RWPE2 (cell line): ENCODE measurements at regions not wholly inside any gene's neighbourhood (a gene's known extent, or its start where the extent isn't known, plus 50 kb on each side); places are given as distances from the start of the nearest gene placed in this dataset.

Experiments
- ATAC-seq: fragments of 200-7000 bp; cut with Tn5 transposase; 3 replicates; pipeline ENCODE4 v1.9.1; 2021; ENCODE audit warnings: low read depth
- DNase-seq: peaks from one replicate; pipeline ENCODE4 v3.0.0-alpha.2; 2020; ENCODE audit warnings: low spot score
- H3K27ac ChIP-seq: fragments of 450-650 bp; 2 replicates; pipeline ENCODE4 v1.5.1; 2017; ENCODE audit warnings: mild to moderate bottlenecking; ENCODE audit not compliant: poor library complexity, severe bottlenecking
- H3K27me3 ChIP-seq: fragments of 250-450 bp; sonication (Bioruptor Pico); 2 replicates; pipeline ENCODE4 v1.5.1; 2021; ENCODE audit warnings: mild to moderate bottlenecking, moderate library complexity; ENCODE audit not compliant: insufficient read depth, poor library complexity, severe bottlenecking
- H3K36me3 ChIP-seq: fragments of 250-450 bp; sonication (Bioruptor Pico); 2 replicates; pipeline ENCODE4 v1.5.1; 2020; ENCODE audit warnings: low read depth, mild to moderate bottlenecking, moderate library complexity
- H3K4me1 ChIP-seq: fragments of 250-450 bp; sonication (Bioruptor Pico); 2 replicates; pipeline ENCODE4 v1.5.1; 2021; ENCODE audit warnings: mild to moderate bottlenecking, moderate library complexity; ENCODE audit not compliant: insufficient read depth, poor library complexity, severe bottlenecking
- H3K4me3 ChIP-seq: fragments of 250-450 bp; sonication (Bioruptor Pico); 2 replicates; pipeline ENCODE4 v1.5.1; 2021; ENCODE audit warnings: mild to moderate bottlenecking, moderate library complexity; ENCODE audit not compliant: severe bottlenecking
- H3K9me3 ChIP-seq: fragments of 250-450 bp; sonication (Bioruptor Pico); 2 replicates; pipeline ENCODE4 v1.5.1; 2021; ENCODE audit warnings: mild to moderate bottlenecking, moderate library complexity; ENCODE audit not compliant: severe bottlenecking
- CTCF ChIP-seq: fragments of 450-650 bp; IDR thresholded peaks from one replicate; pipeline ENCODE4 v1.5.1; 2017; ENCODE audit warnings: mild to moderate bottlenecking, moderate library complexity; ENCODE audit not compliant: poor library complexity, severe bottlenecking

GRCh38 chr4:19645589-19645988 is 606.1 kb upstream of the SLIT2 start:
- Histone ChIP-seq H3K4me3 (no peak overlapping the region), H3K27me3 (no peaks in the 10 kb centered on the region), H3K36me3 (no peaks in the 10 kb centered on the region), H3K27ac (no peak overlapping the region), H3K9me3 (no peaks in the 10 kb centered on the region), H3K4me1 (no peaks in the 10 kb centered on the region)
- DNase-seq (no peak), ATAC-seq (no peak)
- no peak for TF ChIP-seq CTCF

- no peaks in the 10 kb centered on the region for H3K36me3 ChIP-seq
- TF ChIP-seq CTCF = no peak
- H3K4me3 ChIP-seq = no peak overlapping the region
- H3K4me1 ChIP-seq = no peaks in the 10 kb centered on the region
- DNase-seq = no peak
- no peaks in the 10 kb centered on the region for H3K9me3 ChIP-seq
- no peak for ATAC-seq
- H3K27me3 ChIP-seq = no peaks in the 10 kb centered on the region
- H3K27ac ChIP-seq = no peak overlapping the region
Observed at GRCh38 chr4:19636451-19636850, 615.3 kb upstream of the SLIT2 start.

- Histone ChIP-seq H3K4me1 (no peaks in the 10 kb centered on the region), H3K4me3 (no peak overlapping the region), H3K27ac (no peak overlapping the region), H3K9me3 (no peaks in the 10 kb centered on the region), H3K36me3 (no peaks in the 10 kb centered on the region), H3K27me3 (no peaks in the 10 kb centered on the region)
- no peak for TF ChIP-seq CTCF
- no peak for DNase-seq
- ATAC-seq = no peak
Observed at GRCh38 chr4:19631814-19632213, 619.9 kb upstream of the SLIT2 start.

GRCh38 chr4:19623866-19624265 is 627.8 kb upstream of the SLIT2 start:
- H3K27me3 ChIP-seq = no peaks in the 10 kb centered on the region
- DNase-seq (no peak), ATAC-seq (no peak)
- no peak overlapping the region for H3K4me3 ChIP-seq
- no peaks in the 10 kb centered on the region for H3K36me3 ChIP-seq
- H3K27ac ChIP-seq = no peak overlapping the region
- no peaks in the 10 kb centered on the region for H3K9me3 ChIP-seq
- no peak for TF ChIP-seq CTCF
- no peaks in the 10 kb centered on the region for H3K4me1 ChIP-seq

- Histone ChIP-seq H3K27me3 (no peaks in the 10 kb centered on the region), H3K27ac (no peak overlapping the region), H3K36me3 (no peaks in the 10 kb centered on the region), H3K9me3 (peaks cover 3% of the 10 kb centered on the region), H3K4me1 (no peaks in the 10 kb centered on the region), H3K4me3 (no peak overlapping the region)
- ATAC-seq (no peak), DNase-seq (no peak)
- no peak for TF ChIP-seq CTCF
Observed at GRCh38 chr4:19615086-19615689, 636.5 kb upstream of the SLIT2 start.
